HUES6 (cell line): ENCODE measurements at regions not wholly inside any gene's neighbourhood (a gene's known extent, or its start where the extent isn't known, plus 50 kb on each side); places are given as distances from the start of the nearest gene placed in this dataset.

Source experiments
- H3K27ac ChIP-seq: 2 replicates; pipeline ENCODE4 v1.7.0; 2013; ENCODE audit warnings: low read depth, mild to moderate bottlenecking, low read length, inconsistent platforms
- H3K27me3 ChIP-seq: 2 replicates; pipeline ENCODE4 v1.6.1; 2013; ENCODE audit warnings: low read length; ENCODE audit not compliant: control insufficient read depth, insufficient read depth
- H3K36me3 ChIP-seq: 2 replicates; pipeline ENCODE4 v1.6.1; 2013; ENCODE audit warnings: low read length; ENCODE audit not compliant: control insufficient read depth, insufficient read depth
- H3K4me1 ChIP-seq: 2 replicates; pipeline ENCODE4 v1.6.1; 2013; ENCODE audit warnings: low read length; ENCODE audit not compliant: control insufficient read depth, insufficient read depth
- H3K4me3 ChIP-seq: 2 replicates; pipeline ENCODE4 v1.5.1; 2013; ENCODE audit warnings: low read depth, low read length
- H3K9ac ChIP-seq: one replicate; pipeline ENCODE4 v1.6.1; 2013; ENCODE audit warnings: mild to moderate bottlenecking, low read length
- H3K9me3 ChIP-seq: 2 replicates; pipeline ENCODE4 v1.6.1; 2013; ENCODE audit warnings: low read depth, low read length; ENCODE audit not compliant: control insufficient read depth, insufficient read depth

DNA sequence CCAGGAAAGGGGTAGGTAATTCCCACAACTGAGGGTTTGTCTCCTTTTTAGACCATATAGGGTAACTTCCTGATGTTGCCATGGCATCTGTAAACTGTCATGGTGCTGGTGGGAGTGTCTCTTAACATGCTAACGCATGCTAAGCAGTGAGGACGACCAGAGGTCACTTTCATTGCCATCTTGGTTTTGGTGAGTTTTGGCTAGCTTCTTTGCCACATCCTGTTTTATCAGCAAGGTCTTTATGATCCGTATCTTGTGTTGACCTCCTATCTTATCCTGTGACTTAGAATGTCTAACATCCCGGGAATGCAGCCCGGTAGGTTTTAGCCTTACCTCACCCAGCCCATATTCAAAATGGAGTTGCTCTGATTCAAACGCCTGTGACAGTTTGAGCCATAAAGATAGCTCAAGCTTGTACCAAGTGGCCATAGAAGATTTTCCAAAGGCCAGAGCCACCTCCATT lies 176.0 kb upstream of the NAMPT start:
- peaks cover 22% of the 10 kb centered on the region for H3K9me3 ChIP-seq
- no peak overlapping the region for H3K27ac ChIP-seq
- no peak overlapping the region for H3K9ac ChIP-seq
- no peaks in the 10 kb centered on the region for H3K27me3 ChIP-seq
- H3K36me3 ChIP-seq, result no peaks in the 10 kb centered on the region
- peaks cover 6% of the 10 kb centered on the region; the same call in 1 of the 2 replicates for H3K4me1 ChIP-seq
- no peak overlapping the region for H3K4me3 ChIP-seq

GRCh38 chr7:106459397-106460072 lies 174.8 kb upstream of the NAMPT start:
- Histone ChIP-seq H3K27me3 (no peaks in the 10 kb centered on the region), H3K9ac (no peak overlapping the region), H3K36me3 (no peaks in the 10 kb centered on the region), H3K9me3 (peaks cover 30% of the 10 kb centered on the region), H3K4me1 (peaks cover 6% of the 10 kb centered on the region; the same call in 1 of the 2 replicates), H3K27ac (no peak overlapping the region), H3K4me3 (no peak overlapping the region)

DNA sequence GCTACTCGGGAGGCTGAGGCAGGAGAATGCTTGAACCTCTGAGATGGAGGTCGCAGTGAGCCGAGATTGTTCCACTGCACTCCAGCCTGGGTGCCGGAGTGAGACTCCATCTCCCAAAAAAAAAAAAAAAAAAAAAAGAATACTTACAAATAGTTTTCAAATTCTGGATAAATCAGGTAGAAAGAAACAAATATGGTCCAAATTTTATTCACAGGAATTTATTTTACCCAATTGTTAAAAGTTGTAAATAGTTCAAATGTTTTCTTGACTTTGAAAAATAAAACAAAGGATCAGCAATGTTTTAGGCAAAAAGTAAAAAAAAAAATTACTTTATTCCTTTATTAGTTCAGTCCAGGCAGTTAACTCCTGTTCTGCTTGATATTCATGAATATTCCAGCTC lies 172.9 kb upstream of the NAMPT start:
- Histone ChIP-seq H3K4me1 (peaks cover 3% of the 10 kb centered on the region; the same call in 1 of the 2 replicates), H3K36me3 (no peaks in the 10 kb centered on the region), H3K27me3 (no peaks in the 10 kb centered on the region), H3K4me3 (no peak overlapping the region), H3K9me3 (peaks cover 36% of the 10 kb centered on the region), H3K27ac (no peak overlapping the region), H3K9ac (no peak overlapping the region)

- Histone ChIP-seq H3K9ac (no peak overlapping the region), H3K27me3 (no peaks in the 10 kb centered on the region), H3K36me3 (no peaks in the 10 kb centered on the region), H3K4me1 (no peaks in the 10 kb centered on the region; the same call in 1 of the 2 replicates), H3K4me3 (no peak overlapping the region), H3K27ac (no peak overlapping the region), H3K9me3 (peaks cover 46% of the 10 kb centered on the region)
Measured at GRCh38 chr7:106456329-106456728, 171.5 kb upstream of the NAMPT start.

DNA sequence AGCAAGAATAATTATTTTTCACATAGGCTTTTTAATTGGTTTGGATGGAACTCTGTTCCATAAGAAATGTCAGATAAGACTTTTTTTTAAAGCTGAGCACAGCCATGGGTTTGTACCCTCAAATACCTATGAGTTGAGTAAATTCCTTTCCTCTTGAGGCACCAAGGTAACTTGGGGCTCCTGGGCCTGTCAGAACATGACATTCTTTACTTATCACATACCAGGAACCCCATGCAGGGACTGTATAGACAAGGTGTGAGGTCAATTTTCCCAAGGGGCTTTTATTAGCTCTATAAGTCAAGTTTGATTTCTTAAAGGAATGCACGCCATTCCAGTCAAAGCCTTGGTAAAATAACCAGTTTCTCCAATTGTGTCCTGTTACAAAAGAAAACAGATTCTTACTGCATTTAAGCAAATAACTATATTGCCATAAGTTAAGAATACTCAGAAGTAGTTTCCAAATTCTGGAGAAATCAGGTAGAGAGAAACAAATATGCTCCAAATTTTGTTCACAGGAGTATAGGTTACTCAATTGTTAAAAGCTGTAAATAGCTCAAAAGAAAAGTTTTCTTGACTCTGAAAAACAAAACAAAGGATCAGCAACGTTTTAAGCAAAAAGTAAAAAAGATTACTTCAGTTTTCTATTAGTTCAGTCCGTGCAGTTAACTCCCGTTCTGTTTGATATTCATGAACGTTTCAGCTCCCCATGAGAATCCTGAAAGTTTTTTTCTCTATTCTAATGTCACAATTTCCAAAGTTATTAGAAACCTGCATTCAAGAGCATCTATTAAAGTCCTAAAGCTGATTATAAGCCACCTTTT lies 167.5 kb upstream of the NAMPT start:
- Histone ChIP-seq H3K27ac (no peak overlapping the region), H3K4me1 (no peaks in the 10 kb centered on the region), H3K9ac (no peak overlapping the region), H3K27me3 (no peaks in the 10 kb centered on the region), H3K4me3 (no peak overlapping the region), H3K9me3 (peaks cover 48% of the 10 kb centered on the region), H3K36me3 (no peaks in the 10 kb centered on the region)

DNA sequence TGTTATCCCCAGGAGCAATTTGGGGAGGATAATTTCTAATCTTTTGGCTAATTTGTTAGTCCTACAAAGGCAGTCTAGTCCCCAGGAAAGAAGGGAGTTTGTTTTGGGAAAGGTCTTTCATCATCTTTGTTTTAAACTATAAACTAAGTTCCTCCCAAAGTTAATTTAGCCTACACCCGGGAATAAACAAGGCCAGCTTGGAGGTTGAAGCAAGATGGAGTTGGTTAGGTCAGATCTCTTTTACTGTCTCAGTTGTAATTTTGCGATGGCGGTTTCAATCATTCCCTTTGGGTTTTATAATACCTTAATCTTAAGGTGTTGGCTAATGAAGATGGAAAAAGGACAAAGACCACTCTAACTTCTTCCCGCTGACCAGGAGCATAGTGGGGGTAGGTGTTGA lies 166.4 kb upstream of the NAMPT start:
- H3K27me3 ChIP-seq, result no peaks in the 10 kb centered on the region
- H3K36me3 ChIP-seq, result no peaks in the 10 kb centered on the region
- no peak overlapping the region for H3K9ac ChIP-seq
- H3K4me1 ChIP-seq, result no peaks in the 10 kb centered on the region
- no peak overlapping the region for H3K4me3 ChIP-seq
- H3K9me3 ChIP-seq, result peaks cover 45% of the 10 kb centered on the region
- no peak overlapping the region for H3K27ac ChIP-seq

DNA sequence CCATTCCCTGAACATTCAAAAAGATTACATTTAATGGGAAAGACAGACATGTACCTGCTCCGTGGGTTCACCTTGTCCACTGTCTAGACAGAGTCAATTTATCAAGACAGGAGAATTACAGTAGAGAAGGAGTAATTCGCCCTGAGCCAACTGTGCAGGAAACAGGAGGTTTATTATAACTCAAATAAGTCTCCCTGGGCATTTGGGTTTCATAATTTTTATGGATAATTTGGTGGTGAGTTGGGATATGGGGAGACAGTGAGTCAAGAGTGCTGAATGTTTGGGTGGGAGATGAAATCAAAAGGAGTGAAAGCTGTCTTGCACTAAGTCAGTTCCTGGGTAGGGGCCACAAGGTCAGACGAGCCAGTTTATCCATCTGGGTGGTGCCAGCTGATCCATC lies 165.9 kb upstream of the NAMPT start:
- Histone ChIP-seq H3K4me1 (no peaks in the 10 kb centered on the region), H3K36me3 (no peaks in the 10 kb centered on the region), H3K27me3 (no peaks in the 10 kb centered on the region), H3K9ac (no peak overlapping the region), H3K9me3 (peaks cover 43% of the 10 kb centered on the region), H3K4me3 (no peak overlapping the region), H3K27ac (no peak overlapping the region)

GRCh38 chr7:106448992-106449859 lies 164.4 kb upstream of the NAMPT start:
- no peak overlapping the region for H3K4me3 ChIP-seq
- peaks cover 36% of the 10 kb centered on the region for H3K9me3 ChIP-seq
- H3K27me3 ChIP-seq, result no peaks in the 10 kb centered on the region
- H3K9ac ChIP-seq, result no peak overlapping the region
- H3K36me3 ChIP-seq, result no peaks in the 10 kb centered on the region
- no peaks in the 10 kb centered on the region for H3K4me1 ChIP-seq
- H3K27ac ChIP-seq, result no peak overlapping the region

DNA sequence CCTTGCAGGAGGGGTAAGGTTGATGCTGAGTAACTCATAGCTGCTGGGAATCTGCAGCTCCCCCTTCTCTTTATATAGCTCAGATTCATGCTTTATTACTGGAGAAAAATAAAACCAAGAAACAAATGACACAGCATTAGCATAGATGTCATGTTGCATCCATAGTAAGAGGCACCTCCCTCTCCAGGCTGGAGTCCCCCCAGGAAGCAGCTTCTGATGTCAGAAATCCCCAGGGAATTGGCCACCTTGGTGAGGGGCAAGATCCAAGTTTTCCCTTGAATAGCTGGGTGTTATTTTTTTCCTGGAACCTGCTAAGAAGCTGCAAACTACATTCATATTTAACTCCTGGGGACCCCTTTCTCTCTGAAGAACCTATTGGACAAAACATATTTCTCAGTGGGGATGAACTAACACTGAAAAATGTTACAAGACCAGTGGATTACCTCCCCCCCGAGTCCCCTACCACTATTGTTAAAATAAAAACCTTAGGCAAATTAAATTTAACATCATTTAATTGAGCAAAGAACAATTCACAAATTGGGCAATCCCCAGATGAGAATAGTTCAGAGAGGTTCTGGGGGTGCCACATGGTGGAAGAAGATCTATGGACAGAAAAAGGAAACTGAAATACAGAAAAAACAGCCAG lies 163.7 kb upstream of the NAMPT start:
- Histone ChIP-seq H3K4me1 (no peaks in the 10 kb centered on the region), H3K36me3 (no peaks in the 10 kb centered on the region), H3K27me3 (no peaks in the 10 kb centered on the region), H3K9me3 (peaks cover 34% of the 10 kb centered on the region), H3K4me3 (no peak overlapping the region), H3K27ac (no peak overlapping the region), H3K9ac (no peak overlapping the region)

DNA sequence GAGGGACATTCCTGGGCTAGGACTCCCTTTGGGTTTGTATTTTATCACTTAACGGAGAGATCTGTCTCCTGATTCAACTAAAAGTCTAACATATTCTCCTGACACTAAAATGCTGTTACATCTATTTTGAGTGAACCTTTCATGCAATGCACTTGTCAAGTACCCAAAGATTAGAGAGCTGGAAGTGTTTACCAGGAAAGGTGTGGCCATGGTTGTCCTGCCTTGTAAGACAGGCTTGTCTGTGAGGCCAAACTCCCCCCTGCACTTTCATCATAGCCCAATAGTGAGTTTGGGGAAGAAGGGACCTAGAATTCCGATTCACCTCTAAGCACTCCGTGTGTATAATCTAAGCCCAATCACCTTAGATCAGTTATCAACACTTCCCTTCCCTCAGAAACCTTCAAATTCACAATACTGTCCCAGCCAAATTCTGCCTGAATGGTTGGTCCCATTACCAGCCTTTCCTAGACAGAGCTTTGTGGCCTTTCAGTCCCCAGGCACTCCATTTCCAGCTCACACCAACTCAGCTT lies 162.6 kb upstream of the NAMPT start:
- H3K9ac ChIP-seq, result no peak overlapping the region
- H3K4me3 ChIP-seq, result no peak overlapping the region
- peaks cover 27% of the 10 kb centered on the region for H3K9me3 ChIP-seq
- no peak overlapping the region for H3K27ac ChIP-seq
- H3K36me3 ChIP-seq, result no peaks in the 10 kb centered on the region
- H3K4me1 ChIP-seq, result no peaks in the 10 kb centered on the region
- no peaks in the 10 kb centered on the region for H3K27me3 ChIP-seq
